GM18498 (cell line): ENCODE measurements at regions not wholly inside any gene's neighbourhood (a gene's known extent, or its start where the extent isn't known, plus 50 kb on each side); places are given as distances from the start of the nearest gene placed in this dataset.

Source experiments
- ATAC-seq: cut with Tn5 transposase; IDR thresholded peaks from one replicate; pipeline ENCODE4 v1.9.1; 2021; ENCODE audit warnings: mild to moderate bottlenecking, moderate library complexity; ENCODE audit not compliant: unreplicated experiment

DNA sequence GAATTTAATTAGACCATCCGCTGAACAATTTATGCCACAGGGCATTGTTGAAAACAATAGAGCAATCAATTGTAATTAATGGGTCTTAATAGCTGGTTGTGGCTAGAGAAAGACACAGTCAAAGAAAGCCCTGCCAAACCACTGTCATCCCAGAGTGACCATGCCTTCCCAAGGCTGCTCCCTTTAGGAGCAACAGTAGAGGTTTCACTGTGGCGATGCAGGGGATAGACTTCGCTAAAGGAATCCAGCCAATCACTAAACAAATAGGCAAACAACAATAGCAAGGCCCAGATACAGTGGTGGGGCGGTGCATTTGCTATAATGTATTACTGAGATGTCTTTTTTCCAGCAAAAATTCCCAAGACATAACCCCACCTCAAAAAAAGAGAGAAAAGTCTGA lies 87.8 kb upstream of the SLC27A6 start:
- ATAC-seq: no peak

GRCh38 chr5:128881502-128882018 lies 83.7 kb upstream of the SLC27A6 start:
- no peak for ATAC-seq

DNA sequence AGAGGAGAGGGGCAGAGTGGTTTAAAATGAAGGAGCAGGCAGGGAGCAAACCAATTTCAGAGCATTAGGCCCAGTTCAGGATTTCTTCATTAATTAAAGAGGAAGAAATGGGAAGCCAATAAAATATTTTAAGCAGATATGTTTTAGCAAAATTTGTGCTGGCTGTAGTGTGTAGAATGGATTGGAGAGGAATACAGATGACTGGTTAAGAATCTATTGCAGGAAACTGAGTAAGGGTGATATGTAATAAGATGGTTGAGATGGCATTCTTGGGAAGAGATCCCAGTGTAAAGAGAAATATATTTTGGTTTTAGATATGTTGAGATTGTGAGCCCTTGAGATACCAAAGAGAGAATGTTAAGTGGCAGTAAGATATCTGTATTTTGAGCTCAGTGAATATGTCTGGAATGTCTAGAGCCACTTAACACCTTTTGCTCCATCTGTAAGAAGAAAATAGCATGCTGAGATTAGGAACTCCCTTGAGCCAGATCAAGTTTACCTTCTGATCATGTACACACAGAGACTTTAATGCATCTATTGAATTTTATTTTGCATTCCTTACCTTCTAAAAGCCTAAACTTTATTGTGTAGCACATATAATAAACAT lies 79.5 kb upstream of the SLC27A6 start:
- no peak for ATAC-seq

DNA sequence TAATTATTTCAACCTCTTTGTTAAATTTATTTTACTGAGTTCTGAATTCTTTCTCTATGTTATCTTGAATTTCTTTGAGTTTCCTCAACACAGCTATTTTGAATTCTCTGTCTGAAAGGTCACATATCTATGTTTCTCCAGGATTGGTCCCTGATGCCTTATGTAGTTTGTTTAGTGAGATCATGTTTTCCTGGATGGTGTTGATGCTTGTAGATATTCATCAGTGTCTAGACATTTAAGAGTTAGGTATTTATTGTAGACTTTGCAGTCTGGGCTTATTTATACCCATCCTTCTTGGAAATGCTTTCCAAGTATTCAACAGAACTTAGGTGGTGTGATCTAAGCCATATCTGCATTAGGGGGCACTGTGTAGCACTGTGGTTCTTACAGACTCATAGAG lies 70.2 kb upstream of the SLC27A6 start:
- no peak for ATAC-seq

- ATAC-seq: no peak
Measured at GRCh38 chr5:128896675-128897074, 68.6 kb upstream of the SLC27A6 start.

- ATAC-seq: no peak
Measured at GRCh38 chr5:128903550-128903949, 61.7 kb upstream of the SLC27A6 start.

GRCh38 chr5:128904805-128905567 lies 60.3 kb upstream of the SLC27A6 start:
- ATAC-seq: no peak

DNA sequence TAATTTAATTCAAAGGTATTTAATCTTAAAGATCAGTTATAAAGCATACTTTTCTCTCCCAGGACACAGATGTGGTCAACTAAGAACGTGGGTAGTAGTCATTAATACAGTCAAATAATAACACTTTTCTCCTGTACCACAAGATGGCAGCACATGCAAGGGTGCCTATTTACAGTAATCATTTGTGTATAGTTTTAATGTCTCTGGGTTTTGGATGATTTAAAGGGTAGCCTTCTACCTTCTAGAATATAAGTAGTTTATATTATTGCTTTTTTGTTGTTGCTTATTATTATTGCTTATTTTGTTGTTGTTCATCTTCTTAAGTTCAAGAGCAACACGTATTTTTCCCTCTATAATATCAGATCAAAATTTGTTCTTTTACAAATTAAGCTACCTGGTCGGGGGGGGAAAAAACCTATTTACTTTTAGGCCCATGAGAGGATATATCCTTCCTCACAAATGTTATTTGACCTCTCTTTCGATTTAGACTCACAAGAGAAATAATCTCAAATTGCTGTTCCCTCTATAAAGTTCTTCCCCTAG lies 59.6 kb upstream of the SLC27A6 start:
- ATAC-seq: peak; percentile 89

- ATAC-seq: peak; percentile 64
Measured at GRCh38 chr5:128913551-128913950, 51.7 kb upstream of the SLC27A6 start.
